ENCODE measurements at regions not wholly inside any gene's neighbourhood (a gene's known extent, or its start where the extent isn't known, plus 50 kb on each side); places are given as distances from the start of the nearest gene placed in this dataset.

DNA sequence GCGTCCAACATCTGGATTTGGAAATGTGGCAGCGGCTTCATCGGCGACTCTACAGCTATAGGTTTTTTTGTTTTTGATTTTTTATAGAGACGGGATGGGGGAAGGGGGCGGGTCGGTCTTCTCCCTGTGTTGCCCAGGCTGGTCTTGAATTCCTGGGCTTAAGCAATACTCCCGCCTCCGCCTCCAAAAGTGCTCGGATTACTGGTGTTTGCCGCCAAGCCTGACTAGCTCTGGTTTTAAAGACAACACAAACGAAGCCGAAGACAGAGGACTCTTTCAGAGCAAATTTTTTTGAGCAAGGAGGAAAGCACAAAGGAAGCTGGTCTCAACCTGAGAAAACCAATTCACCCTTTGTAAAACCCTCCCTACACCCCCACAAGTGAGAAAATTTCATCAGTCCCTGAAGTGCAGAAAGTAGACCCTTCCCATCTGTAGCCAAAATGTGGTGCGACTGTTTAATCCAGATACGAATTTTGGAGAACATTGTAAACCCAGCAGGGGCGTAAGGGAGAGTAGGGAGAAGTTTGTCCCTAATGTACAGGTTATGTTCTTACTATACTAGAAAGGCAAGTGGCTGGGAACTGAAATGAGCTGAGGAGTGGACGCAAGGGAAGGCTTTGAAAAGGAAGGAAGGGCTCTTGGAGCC, 185.9 kb downstream of the TRIM27 start:
- no peak for DNase-seq

DNA sequence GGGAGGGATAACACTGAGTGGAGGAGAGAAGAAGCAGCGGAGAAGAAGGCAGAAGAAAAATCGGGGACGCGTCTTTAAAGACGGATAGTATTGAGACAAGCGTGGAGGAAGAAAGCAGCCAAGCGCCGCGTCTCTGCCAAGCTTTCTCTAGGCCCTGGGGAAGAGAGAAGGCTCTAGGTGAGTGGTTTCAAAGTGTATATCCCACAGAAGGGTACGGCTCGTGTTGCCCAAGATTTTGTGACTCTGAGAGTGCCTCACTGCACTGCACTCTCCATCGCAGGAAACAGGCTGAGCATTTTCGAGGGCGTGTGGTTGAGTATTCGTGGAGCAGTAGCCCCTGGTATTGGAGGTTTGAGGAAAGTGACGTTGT, 185.4 kb downstream of the TRIM27 start:
- DNase-seq, result no peak

DNA sequence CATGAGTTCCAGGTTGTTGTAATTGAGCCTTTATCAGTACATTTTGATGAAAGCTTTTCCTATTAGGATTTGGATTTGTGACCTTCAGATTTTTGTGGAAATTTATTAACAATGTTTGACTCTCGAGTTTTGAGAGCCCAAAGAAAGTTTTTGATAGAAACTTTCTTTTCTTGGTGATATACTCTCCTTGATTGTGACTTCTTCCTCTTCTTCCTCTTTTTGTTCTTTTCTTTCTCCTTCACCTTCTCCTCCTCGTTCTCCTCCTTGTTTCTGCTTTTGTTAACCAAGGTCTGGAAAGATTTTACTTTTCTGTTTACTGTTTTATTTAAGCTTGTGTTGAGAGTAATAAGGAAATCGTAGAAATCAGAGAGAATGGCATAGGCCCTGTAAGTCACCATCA, 182.4 kb downstream of the TRIM27 start:
- no peak for DNase-seq

DNA sequence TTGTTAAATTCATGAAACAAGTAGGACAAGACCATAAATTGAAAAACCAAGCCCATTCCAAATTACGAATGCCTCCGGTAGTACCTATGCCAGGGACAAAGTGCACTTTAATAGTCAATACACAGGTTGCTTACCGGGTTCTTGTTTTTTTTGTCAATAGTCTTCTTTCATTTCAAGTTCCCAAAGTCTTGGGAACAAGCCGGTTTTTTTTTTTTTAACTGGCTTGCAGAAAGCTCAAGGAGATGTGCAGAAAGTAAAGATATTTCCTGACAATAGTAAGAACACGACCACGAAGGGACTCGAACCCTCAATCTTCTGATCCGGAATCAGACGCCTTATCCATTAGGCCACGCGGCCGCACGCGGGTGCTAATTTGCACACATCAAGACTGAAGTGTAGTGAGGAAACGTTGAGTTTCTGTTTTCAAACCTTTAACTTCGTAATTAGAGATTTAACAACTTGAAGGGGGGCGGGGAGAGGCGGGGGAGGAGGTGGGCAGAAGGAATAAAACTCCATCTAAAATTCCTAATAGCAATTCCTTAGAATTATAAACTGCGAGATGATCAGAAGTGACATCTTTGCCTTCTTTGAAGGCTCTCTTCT, 181.0 kb downstream of the TRIM27 start:
- DNase-seq, result peak; percentile 29

DNA sequence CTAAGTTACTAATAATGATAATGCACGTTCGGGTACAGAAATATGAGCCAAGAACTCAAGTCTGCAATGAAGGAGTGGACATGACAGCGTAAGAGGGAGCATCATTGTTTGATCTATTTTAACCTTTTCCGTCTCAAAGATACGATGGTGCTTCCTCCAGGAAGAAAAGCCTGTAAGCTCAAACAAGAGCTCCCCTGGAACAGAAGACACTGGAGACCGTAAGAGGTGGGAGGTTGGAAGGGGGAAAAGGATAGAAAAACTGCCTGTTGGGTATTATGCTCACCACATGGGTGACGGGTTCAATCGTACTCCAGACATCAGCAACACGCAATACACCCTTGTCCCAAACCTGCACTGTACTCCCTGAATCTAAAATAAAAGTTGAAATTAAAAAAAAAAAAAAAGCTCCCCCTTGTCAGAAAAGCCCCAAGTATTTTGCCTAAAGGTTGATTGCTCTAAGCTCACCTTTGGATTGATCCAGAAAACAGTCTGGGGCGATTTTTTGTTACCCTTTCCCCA, 180.5 kb downstream of the TRIM27 start:
- DNase-seq, result no peak

DNA sequence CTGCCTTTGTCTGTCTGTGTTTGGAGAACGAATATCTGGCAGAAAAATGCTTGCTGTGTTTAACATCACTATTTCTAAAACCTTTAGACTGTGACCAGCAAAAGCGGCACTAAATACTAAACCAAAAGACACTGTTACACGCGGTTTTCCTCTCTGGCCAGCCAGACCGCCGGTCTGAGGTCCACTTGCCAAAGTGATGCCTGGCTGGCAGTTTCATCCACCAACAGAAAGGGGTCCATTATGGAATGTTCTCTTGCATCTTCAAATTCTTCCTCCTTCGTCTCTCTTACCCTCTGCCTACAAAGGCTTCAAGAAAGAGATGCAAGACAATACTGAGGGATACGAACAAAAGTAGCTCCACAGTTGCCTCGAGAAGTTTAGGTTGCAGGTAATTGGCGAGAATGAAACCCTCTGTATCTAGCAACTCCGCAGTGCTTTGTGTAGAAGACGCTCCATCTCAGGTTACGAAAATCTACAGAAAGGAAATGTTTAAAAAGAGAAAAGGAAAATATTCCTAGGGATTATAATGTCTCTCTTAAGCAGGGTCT, 176.6 kb downstream of the TRIM27 start:
- DNase-seq, result no peak

DNA sequence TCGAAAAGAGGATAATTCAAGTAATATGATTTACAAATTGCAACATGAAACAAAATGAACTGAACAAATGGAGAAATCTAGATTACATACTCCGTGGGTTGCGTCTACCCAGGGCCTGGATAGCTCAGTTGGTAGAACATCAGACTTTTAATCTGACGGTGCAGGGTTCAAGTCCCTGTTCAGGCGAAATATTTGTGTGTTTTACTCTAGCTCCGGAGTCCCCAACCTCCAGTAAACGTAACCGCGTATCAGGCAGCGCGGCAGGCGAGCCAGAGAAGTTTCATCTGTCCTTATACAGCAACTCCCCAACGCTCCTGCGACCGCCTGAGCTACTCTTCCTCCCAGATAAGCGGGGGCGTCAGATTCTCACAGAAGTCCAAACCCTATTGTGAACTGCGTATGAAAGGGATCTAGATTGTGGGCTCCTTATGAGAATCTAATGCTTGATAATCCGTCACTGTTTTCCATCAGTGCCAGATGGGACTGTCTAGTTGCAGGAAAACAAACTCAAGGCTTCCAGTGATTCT, 176.1 kb downstream of the TRIM27 start:
- no peak for DNase-seq

DNA sequence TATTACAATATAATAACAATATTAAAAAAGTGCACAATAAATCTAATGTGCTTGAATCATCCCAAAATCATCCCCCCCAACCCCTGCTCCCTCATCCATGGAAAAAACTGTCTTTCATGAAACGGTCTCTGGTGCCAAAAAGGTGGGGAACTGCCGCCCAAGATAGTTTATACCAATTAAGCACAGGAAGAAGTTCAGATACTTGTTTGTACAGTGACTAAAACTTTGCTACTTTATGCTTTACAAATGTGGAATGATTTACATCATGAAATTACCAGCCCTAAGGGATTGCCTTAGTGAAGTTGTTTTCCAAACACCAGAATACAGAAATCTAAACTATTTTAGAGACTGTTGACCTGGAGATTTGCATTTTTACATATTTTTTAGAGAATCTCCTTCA, 175.6 kb downstream of the TRIM27 start:
- no peak for DNase-seq

DNA sequence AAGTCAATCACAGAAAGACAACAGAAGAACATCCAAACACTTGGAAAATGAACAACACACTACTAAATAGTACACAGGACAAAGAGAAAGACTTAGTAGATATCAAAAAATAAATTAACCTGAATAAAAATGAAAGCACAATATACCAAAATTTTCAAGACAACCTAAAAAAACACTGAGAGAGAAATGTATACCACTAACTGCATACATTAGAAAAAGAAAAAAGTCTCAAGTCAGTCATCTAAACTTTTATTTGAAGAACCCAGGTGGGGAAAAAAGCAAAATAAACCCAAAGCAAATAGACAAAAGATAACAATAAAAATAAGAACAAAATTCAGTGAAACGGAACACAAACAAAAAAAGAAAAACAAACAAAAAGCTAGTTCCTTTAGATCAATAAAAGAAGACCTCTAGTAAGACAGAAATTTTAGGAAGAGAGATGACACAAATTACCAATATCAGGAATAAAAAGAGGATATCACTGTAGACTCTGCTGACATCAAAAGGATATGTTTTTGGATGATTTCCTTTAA, 172.8 kb downstream of the TRIM27 start:
- DNase-seq, result no peak

DNA sequence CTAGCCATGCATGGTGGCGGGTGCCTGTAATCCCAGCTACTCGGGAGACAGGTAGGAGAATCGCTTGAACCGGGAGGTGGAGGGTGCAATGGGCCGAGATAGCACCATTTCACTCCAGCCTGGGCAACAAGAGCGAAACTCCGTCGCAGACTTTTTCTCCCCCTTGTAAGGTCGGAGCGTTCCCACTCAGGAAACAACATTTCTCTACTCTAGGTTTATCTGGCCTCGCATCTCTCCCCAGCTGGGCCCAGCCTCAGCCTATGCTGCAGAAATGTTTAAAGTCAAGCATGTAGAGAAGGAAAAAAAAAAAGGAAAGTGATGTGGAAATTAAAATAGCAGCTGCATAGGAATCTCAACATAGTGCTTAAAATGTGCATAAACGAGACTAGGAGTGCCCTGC, 172.3 kb downstream of the TRIM27 start:
- DNase-seq, result no peak

DNA sequence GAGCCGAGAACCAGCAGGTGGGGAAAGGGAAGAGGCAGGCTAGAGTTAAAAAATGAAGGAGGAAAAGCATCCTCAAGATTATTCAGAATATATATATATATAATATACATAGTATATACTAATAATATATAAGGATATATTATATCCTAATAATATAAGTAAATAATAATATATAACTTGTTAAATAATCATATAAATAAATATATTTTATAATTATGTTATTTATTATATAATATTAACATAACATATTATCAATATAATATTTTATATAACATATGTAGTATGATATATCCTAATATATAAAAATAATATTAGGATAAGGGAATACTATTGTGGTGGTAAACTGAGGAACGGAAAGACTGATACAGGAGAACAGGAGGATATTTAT, 171.8 kb downstream of the TRIM27 start:
- no peak for DNase-seq

DNA sequence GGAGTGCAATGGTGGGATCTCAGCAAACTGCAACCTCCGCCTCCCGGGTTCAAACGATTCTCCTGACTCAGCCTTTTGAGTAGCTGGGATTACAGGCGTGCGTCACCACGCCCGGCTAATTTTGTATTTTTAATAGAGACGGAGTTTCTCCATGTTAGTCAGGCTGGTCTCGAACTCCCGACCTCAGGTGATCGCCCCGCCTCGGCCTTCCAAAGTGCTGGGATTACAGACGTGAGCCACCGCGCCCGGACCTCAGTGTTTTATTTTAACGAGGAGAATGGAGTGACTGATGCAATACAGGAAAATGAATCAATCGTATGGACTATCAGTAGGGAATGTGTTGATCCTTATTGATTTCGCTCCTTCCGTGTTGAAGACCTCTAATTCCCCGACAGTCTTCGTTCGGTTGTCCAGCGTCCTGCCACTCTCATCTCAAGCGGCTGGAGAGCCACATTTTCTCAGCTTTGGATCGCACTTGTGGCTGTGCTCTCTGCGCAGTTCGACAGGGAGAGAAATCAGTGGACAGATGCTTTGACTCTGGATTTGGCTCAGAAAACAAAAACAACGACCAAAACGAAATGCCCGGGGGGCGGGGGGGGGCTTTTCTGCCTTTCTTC, 166.2 kb downstream of the TRIM27 start:
- DNase-seq, result no peak

DNA sequence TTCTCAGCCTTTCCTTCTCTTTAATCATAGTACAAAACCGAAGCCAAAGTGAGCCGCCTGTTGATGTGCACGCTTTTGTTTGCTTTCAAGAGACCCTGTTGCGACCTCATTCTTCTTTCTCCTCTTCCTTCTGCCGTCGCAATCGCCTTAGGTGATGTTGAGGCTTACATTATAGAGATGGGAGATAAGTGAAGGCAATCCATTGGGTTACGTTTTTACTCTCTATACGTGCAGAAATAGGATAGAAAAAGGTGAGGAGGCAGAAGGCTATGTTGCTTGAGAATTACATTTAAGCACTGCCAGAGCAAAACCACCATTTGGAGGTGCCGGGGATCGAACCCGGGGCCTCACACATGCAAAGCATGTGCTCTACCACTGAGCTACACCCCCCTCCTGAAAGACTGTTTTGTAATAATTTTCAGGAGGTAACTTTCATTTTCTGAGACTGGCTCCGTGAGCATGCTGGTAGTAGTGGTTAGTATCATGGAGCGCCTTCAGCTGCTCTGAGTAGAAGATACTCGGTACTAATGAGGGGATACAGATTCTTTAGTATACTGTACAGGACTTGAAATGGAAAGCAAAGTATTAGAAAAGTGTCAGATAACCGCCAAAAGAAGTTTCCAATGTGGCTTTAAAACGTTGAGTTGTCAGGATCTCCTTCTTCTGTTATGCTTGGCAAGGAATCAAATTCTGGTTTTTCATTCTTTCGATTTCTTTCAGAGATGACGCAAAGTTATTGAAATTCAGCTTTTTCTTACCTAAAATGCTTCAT, 165.6 kb downstream of the TRIM27 start:
- no peak for DNase-seq

DNA sequence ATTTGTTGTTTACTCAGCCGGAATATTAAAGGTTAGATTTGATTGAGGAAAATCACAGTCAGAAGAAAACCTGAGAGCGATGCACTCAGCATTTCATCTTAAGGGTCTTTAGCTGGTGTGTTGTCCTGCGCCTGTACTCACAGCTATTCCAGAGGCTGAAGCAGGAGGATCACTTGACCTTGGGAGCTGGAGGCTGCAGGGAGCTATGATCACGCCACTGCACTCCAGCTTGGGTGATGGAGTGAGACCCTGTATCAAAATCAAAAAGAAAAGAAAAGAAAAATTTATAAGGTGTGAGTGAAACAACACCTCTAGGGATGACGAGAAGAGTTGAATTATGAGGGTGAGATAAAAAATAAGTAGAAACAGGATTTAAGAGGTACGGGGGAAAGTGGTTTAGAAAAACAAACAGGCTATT, 165.0 kb downstream of the TRIM27 start:
- no peak for DNase-seq

DNA sequence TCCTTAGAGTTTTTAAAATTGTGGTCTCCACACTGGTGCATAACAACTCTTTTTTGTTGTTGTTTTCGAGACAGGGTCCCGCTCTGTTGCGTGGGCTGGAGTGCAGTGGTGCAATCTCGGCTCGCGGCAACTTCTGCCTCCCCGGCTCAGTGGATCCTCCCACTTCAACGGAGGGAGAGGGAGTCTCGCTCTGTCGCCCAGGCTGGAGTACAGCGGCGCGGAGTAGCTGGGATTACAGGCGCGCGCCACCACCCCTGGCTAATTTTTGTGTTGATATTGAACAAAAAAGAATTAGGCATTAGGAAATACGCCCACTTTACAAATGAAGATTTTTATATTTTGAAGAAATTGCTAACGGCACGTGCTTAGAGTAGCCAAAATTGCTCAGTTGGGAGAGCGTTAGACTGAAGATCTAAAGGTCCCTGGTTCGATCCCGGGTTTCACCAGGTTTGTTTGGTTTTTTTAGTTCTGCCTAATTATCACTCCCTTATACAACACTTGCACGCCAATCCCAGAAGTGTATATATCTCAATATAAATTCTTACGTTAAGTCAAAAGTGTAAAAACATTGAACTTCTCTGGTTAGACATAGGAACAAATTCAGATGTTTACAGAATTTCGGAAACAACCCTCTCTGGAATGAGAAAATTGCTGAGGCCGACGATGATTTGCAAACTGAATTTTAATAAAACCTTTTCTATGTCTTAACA, 159.6 kb downstream of the TRIM27 start:
- no peak for DNase-seq

DNA sequence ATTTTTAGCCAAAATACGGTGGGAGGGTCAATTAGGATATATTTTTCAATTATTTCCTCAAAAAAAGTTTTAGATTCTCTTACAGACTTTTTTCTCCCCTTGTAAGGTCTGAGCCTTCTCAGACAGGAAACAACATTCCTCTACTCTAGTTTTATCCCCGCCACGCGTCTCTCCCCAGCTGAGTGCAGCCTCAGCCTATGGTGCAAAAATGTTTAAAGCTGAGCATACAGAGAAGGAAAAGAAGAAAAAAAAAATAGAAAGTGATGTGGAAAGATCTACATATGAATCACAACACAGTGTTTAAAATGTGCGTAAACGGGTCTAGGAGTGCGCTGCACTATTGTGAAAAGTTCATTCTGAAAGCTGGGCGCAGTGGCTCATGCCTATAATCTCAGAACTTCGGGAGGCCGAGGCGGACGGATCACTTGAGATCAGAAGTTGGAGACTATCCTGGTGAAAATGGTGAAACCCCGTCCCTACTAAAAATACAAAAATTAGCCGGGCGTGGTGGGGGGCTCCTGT, 159.0 kb downstream of the TRIM27 start:
- no peak for DNase-seq

DNA sequence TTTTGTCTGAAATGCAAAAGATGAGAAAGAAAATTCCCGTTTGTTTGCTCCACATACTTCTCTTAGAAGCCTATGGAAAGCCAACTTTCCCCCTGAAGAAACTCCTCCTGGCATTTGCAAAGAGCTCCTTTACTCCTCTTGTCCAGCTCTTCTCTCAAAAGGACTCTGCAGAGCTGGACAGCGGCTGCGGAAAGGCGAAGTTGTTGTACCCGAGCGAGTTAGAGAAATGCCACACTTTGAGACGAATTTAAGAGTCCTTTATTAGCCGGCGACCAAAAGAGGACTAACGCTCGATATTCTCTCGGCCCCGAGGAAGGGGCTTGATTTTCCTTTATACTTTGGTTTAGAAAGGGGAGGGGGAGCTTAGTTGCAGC, 157.8 kb downstream of the TRIM27 start:
- DNase-seq, result no peak

DNA sequence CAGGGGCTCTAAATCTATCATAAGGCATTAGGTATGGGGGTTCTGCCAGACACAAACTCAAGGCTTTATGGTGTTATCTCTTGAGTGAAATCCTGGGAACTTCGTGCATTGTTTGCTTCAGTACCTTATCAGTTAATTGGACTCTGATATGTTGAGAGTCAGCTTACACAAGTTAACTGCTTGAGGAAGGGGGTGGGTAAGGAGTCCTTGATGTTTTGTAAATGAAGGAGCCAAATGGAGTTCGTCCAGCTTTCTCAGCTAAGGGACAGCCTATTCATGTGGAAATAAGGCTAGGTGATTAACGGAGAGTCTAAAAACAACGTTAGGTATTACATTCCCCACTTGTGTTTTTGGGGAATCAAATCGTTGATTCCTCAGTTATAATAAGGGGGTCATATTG, 157.4 kb downstream of the TRIM27 start:
- DNase-seq, result no peak

DNA sequence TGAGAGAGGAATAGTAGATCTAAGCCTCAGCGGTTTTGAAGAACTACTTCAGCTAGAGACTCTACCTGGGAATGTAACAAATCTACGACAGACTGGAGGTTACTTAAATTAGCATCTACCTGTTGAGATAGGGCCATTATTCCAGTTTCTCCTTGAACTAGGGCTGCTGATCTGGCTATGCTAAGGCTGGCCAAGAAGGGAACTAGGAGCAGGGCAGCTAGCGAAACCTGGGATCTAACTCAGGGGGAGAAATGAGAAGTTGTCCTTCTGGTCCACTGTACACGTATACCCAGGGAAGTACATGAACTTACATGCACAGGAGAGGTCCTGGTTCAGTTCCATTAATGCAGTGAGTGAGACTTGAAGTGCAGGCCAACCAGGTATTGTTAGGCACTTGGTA, 156.7 kb downstream of the TRIM27 start:
- DNase-seq, result no peak

DNA sequence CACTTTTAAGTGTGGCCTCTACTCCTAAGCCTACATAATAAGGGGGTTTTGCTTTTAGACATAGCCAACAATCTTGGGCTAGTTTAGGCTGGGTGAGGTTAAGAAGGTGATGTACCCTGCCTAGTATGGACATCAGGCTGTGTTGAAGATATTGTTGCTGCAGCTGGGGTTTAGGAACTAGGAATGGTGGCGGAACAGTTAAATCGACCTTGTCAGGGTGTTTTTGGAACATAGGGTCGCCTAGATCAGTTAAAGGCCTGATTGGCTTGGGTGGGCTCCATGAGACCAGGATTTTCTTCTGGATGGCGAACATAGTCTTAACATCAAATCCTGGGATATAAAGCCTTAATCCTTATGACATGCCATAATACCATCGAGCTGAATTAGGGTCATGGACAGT, 156.1 kb downstream of the TRIM27 start:
- DNase-seq, result no peak

DNA sequence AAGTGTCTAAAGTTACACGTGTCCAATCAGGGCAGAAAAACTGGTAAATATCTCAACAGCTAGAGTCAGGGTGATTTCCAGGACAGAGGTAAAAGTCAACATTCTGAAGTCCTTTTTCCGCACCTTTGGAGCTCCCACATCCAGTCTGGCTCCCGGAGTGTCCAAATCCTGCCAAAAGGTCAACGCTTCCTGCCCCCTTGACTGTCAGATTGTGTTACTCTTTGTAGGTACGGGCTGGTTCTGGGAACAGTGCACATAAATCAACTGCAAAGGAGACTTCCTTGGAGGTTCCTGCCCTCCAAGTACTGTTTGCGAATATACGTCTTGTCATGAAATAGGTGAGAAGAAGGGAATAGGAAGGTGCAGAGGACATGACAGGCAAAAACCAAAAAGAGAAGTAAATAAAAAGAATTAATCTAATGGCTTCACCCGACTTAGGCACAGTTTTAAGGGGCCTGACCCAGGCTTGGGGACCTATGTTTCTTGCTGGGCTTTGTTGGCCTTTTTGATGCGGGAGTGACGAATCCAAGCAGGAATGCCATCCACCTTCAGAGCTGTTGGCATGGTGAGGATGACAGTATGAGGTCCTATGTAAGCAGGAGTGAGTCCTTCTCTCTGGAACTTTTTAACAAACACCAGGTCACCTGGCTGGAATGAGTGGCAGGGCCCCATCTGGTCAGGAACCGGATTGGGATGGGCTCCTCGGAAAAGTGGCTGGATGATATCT, 155.4 kb downstream of the TRIM27 start:
- DNase-seq, result no peak
